Esophagus squamous epithelium (tissue), 4 donors: ENCODE measurements at regions not wholly inside any gene's neighbourhood (a gene's known extent, or its start where the extent isn't known, plus 50 kb on each side); places are given as distances from the start of the nearest gene placed in this dataset.

Source experiments
- CTCF ChIP-seq, 6 experiments: fragments of 450-650 bp in 4 of 6; fragments of 200-600 bp in 2 of 6; sonication (generic) in 2 of 6; IDR thresholded peaks; one replicate each; pipeline ENCODE4 v1.5.1; 2016 to 2019; ENCODE audit warnings: antibody characterized with exemption in 6 of 6, mild to moderate bottlenecking in 4 of 6, moderate library complexity in 4 of 6
- POLR2A ChIP-seq, 4 donors: fragments of 450-650 bp; IDR thresholded peaks; one replicate each; pipeline ENCODE4 v1.6.1; 2017; ENCODE audit warnings: antibody characterized with exemption in 4 of 4, mild to moderate bottlenecking in 4 of 4, moderate library complexity in 3 of 4

DNA sequence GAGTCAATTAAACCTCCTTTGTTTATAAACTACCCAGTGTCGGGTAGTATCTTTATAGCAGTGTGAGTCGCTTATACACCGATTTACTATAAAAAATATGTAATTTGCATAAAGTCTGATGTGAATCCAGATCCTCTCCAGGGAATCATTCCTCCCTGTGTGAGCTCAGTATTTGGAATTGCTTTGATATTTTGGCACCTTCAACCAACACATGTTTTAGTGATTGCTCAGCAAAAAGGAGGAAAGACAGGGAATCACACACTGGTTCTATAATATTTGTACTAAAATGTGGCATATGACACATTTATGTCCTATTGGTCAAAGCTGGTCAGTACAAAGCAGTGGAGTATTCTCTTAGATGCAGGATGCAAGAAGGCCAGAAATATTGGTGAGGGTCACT lies 703.9 kb upstream of the ATXN7L3B start:
- TF ChIP-seq CTCF (IDR thresholded peaks at IDR 0.05) (no peak), POLR2A (IDR thresholded peaks at IDR 0.05) (no peak)
